Neuronal stem cell (in vitro differentiated cells): ENCODE measurements at regions not wholly inside any gene's neighbourhood (a gene's known extent, or its start where the extent isn't known, plus 50 kb on each side); places are given as distances from the start of the nearest gene placed in this dataset.

ENCODE experiments used
- DNase-seq: peaks from one replicate; pipeline ENCODE4 v3.0.0-alpha.2; 2013; ENCODE audit warnings: low spot score
- H2AFZ ChIP-seq: one replicate; pipeline ENCODE4 v1.6.1; 2013; ENCODE audit warnings: mild to moderate bottlenecking, low read length, inconsistent platforms
- H2AK5ac ChIP-seq: 2 replicates; pipeline ENCODE4 v1.6.1; 2013; ENCODE audit warnings: low read depth, mild to moderate bottlenecking, inconsistent platforms, low read length, moderate library complexity, mixed read lengths
- H2BK120ac ChIP-seq: 2 replicates; pipeline ENCODE4 v1.6.1; 2013; ENCODE audit warnings: low read depth, mild to moderate bottlenecking, inconsistent platforms, low read length, moderate library complexity, mixed read lengths
- H2BK12ac ChIP-seq: one replicate; pipeline ENCODE4 v1.6.1; 2013; ENCODE audit warnings: low read length, inconsistent platforms
- H2BK15ac ChIP-seq: 2 replicates; pipeline ENCODE4 v1.6.1; 2013; ENCODE audit warnings: mild to moderate bottlenecking, low read length, inconsistent platforms, mixed read lengths
- H2BK5ac ChIP-seq: one replicate; pipeline ENCODE4 v1.6.1; 2013; ENCODE audit warnings: inconsistent platforms, mild to moderate bottlenecking, low read length, moderate library complexity
- H3K14ac ChIP-seq: one replicate; pipeline ENCODE4 v1.6.1; 2013; ENCODE audit warnings: low read length, inconsistent platforms
- H3K18ac ChIP-seq: 2 replicates; pipeline ENCODE4 v1.6.1; 2013; ENCODE audit warnings: low read length, inconsistent platforms
- H3K23ac ChIP-seq: 2 replicates; pipeline ENCODE4 v1.6.1; 2013; ENCODE audit warnings: low read depth, mild to moderate bottlenecking, mixed read lengths, low read length, inconsistent platforms; ENCODE audit not compliant: poor library complexity
- H3K27ac ChIP-seq: replicated peaks from 3 replicates; pipeline ENCODE4 v1.5.1; 2013; ENCODE audit warnings: low read length, inconsistent platforms
- H3K27me3 ChIP-seq, 3 experiments: 2 replicates each; pipeline ENCODE4 v1.6.1; 2013; ENCODE audit warnings: low read length in 3 of 3, mild to moderate bottlenecking in 2 of 3, inconsistent platforms in 1 of 3, low read depth in 1 of 3, mixed read lengths in 1 of 3, moderate library complexity in 1 of 3; ENCODE audit not compliant: control insufficient read depth in 3 of 3, insufficient read depth in 3 of 3
- H3K36me3 ChIP-seq, 2 donors: replicated peaks in 1 of 2; 2 replicates each; pipeline ENCODE4 v1.6.1; 2013; ENCODE audit warnings: low read length in 2 of 2; ENCODE audit not compliant: control insufficient read depth in 2 of 2, insufficient read depth in 2 of 2
- H3K4ac ChIP-seq: 2 replicates; pipeline ENCODE4 v1.6.1; 2013; ENCODE audit warnings: inconsistent platforms, mild to moderate bottlenecking, low read length, moderate library complexity
- H3K4me1 ChIP-seq, 2 donors: 1 replicate in 1 of 2; 2 replicates in 1 of 2; pipeline ENCODE4 v1.6.1; 2013; ENCODE audit warnings: low read length in 2 of 2, low read depth in 1 of 2; ENCODE audit not compliant: control insufficient read depth in 2 of 2, insufficient read depth in 1 of 2
- H3K4me2 ChIP-seq: one replicate; pipeline ENCODE4 v1.6.1; 2013; ENCODE audit warnings: mild to moderate bottlenecking, low read length, inconsistent platforms; ENCODE audit not compliant: insufficient read depth, poor library complexity, severe bottlenecking
- H3K4me3 ChIP-seq, 2 donors: 2 replicates each; pipeline ENCODE4 v1.5.1; 2013; ENCODE audit warnings: low read length in 2 of 2, mild to moderate bottlenecking in 2 of 2, inconsistent platforms in 1 of 2, moderate library complexity in 1 of 2
- H3K79me1 ChIP-seq: one replicate; pipeline ENCODE4 v1.6.1; 2013; ENCODE audit warnings: low read depth, mild to moderate bottlenecking, inconsistent platforms, low read length, moderate library complexity
- H3K9ac ChIP-seq: one replicate; pipeline ENCODE4 v1.6.1; 2013; ENCODE audit warnings: mild to moderate bottlenecking, low read depth, low read length, inconsistent platforms; ENCODE audit not compliant: poor library complexity
- H3K9me3 ChIP-seq, 2 donors: replicated peaks in 1 of 2; 2 replicates each; pipeline versions ENCODE3 to v1.6.1; 2013; ENCODE audit warnings: low read length in 2 of 2, mild to moderate bottlenecking in 2 of 2, inconsistent platforms in 1 of 2, low read depth in 1 of 2, mixed read lengths in 1 of 2, moderate library complexity in 1 of 2; ENCODE audit not compliant: control insufficient read depth in 2 of 2, insufficient read depth in 1 of 2
- H4K8ac ChIP-seq: one replicate; pipeline ENCODE4 v1.6.1; 2013; ENCODE audit warnings: low read depth, mild to moderate bottlenecking, inconsistent platforms, low read length, moderate library complexity
- H4K91ac ChIP-seq: one replicate; pipeline ENCODE4 v1.6.1; 2013; ENCODE audit warnings: low read length, low read depth, mild to moderate bottlenecking, inconsistent platforms; ENCODE audit not compliant: poor library complexity
- WGBS, 2 donors: extraction: QIAGEN DNeasy Blood & Tissue Kit; methylation state at CpG; one replicate each; pipeline ENCODE4 v1.1.7; 2013; ENCODE audit warnings: missing lambda C conversion rate in 2 of 2, mixed read lengths in 1 of 2; ENCODE audit not compliant: insufficient read length in 2 of 2, insufficient replicate concordance in 1 of 2; ENCODE audit errors: extremely low coverage in 2 of 2; 5-methylcytosine and 5-hydroxymethylcytosine counted together

GRCh38 chr3:132202586-132202985 is 114.6 kb upstream of the ACP3 start:
- H3K23ac ChIP-seq: no peak overlapping the region
- no peak overlapping the region for H2BK120ac ChIP-seq
- H2AFZ ChIP-seq: no peak overlapping the region
- H3K14ac ChIP-seq: no peak overlapping the region
- no peaks in the 10 kb centered on the region for H3K9me3 ChIP-seq
- H3K27ac ChIP-seq: no peak overlapping the region
- no peak overlapping the region for H2BK15ac ChIP-seq
- no peaks in the 10 kb centered on the region for H3K36me3 ChIP-seq
- H4K8ac ChIP-seq: no peak overlapping the region
- H3K4ac ChIP-seq: no peak overlapping the region
- no peak overlapping the region for H3K18ac ChIP-seq
- H2AK5ac ChIP-seq: no peak overlapping the region
- H3K4me1 ChIP-seq: no peaks in the 10 kb centered on the region
- no peak overlapping the region for H2BK12ac ChIP-seq
- H3K79me1 ChIP-seq: no peaks in the 10 kb centered on the region
- H3K4me2 ChIP-seq: no peak overlapping the region
- DNase-seq: no peak
- no peak overlapping the region for H2BK5ac ChIP-seq
- H3K4me3 ChIP-seq: no peak overlapping the region
- H3K9ac ChIP-seq: no peak overlapping the region
- no peaks in the 10 kb centered on the region for H3K27me3 ChIP-seq
- no CpG with 5 or more reads among the region's 3 CpGs for WGBS, 2 donors
- no peak overlapping the region for H4K91ac ChIP-seq

- Histone ChIP-seq H3K4ac (no peak overlapping the region), H3K4me3 (no peak overlapping the region), H4K91ac (no peak overlapping the region), H3K27ac (no peak overlapping the region), H3K4me2 (no peak overlapping the region), H3K18ac (no peak overlapping the region), H3K14ac (no peak overlapping the region), H2BK15ac (no peak overlapping the region), H3K9ac (no peak overlapping the region), H3K36me3 (no peaks in the 10 kb centered on the region), H4K8ac (no peak overlapping the region), H3K4me1 (no peaks in the 10 kb centered on the region), H3K27me3 (no peaks in the 10 kb centered on the region), H2BK12ac (no peak overlapping the region), H2BK5ac (no peak overlapping the region), H2BK120ac (no peak overlapping the region), H3K9me3 (no peaks in the 10 kb centered on the region), H2AK5ac (no peak overlapping the region), H3K79me1 (no peaks in the 10 kb centered on the region), H3K23ac (no peak overlapping the region), H2AFZ (no peak overlapping the region)
- no CpG with 5 or more reads among the region's 3 CpGs for WGBS, 2 donors
- DNase-seq: no peak
Measured at GRCh38 chr3:132203889-132204596, 113.2 kb upstream of the ACP3 start.

DNA sequence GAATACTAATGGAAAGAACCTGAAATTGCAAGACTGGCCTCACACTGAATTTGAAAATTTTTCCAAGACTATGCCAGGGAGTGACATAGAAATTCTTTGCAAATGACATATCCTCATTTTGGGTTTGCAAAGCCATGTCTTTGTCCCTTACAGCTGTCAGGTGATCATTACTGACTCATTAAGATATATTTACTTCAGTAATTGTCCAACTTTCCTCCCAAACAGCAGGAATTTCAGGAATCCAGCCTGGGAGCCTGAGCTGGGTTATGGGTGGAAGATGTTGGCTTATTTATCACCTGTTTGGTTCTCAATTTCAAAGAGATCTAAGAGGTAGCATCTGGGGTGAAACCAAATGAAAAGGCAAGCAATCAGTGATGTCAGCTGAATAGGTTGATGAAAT is 111.6 kb upstream of the ACP3 start:
- Histone ChIP-seq H3K23ac (no peak overlapping the region), H3K27ac (no peak overlapping the region), H3K4me1 (no peaks in the 10 kb centered on the region), H2BK5ac (no peak overlapping the region), H3K18ac (no peak overlapping the region), H4K8ac (no peak overlapping the region), H2BK12ac (no peak overlapping the region), H3K9me3 (no peaks in the 10 kb centered on the region), H3K79me1 (no peaks in the 10 kb centered on the region), H3K9ac (no peak overlapping the region), H3K4me3 (no peak overlapping the region), H2BK15ac (no peak overlapping the region), H2AFZ (no peak overlapping the region), H2BK120ac (no peak overlapping the region), H4K91ac (no peak overlapping the region), H3K27me3 (no peaks in the 10 kb centered on the region), H2AK5ac (no peak overlapping the region), H3K36me3 (no peaks in the 10 kb centered on the region), H3K14ac (no peak overlapping the region), H3K4me2 (no peak overlapping the region), H3K4ac (no peak overlapping the region)
- DNase-seq: no peak

DNA sequence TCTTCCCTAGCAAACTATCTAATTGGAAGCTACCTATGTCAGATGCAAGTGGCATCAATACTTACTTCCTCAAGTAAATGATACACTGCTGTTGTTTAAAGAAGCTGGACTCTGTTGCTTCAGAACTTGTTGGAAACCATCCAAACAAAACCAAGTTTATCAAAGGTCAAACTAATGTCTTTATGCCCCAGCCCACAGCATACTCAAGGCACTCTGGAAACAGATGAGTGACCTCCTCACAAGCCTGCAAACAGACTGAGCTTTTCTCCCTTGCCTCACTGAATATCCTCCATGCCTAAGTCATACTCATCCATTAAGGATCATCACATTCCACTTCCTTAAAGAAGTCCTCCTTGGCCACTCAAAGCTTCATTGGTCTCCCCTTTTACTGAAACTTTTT is 107.4 kb upstream of the ACP3 start:
- no peak for DNase-seq
- no peaks in the 10 kb centered on the region for H3K4me1 ChIP-seq

More for the DNA sequence above, 107.4 kb upstream of the ACP3 start:
- Histone ChIP-seq H3K4me3 (no peak overlapping the region), H3K23ac (no peak overlapping the region), H4K8ac (no peak overlapping the region), H3K79me1 (no peaks in the 10 kb centered on the region), H3K14ac (no peak overlapping the region), H3K9ac (no peak overlapping the region), H2BK15ac (no peak overlapping the region), H2BK5ac (no peak overlapping the region), H3K18ac (no peak overlapping the region), H3K9me3 (no peaks in the 10 kb centered on the region), H3K27ac (no peak overlapping the region), H3K36me3 (no peaks in the 10 kb centered on the region), H2AFZ (no peak overlapping the region), H2BK120ac (no peak overlapping the region), H2BK12ac (no peak overlapping the region), H2AK5ac (no peak overlapping the region), H3K4ac (no peak overlapping the region), H4K91ac (no peak overlapping the region), H3K27me3 (no peaks in the 10 kb centered on the region), H3K4me2 (no peak overlapping the region)
